ENCODE measurements at regions not wholly inside any gene's neighbourhood (a gene's known extent, or its start where the extent isn't known, plus 50 kb on each side); places are given as distances from the start of the nearest gene placed in this dataset.

DNA sequence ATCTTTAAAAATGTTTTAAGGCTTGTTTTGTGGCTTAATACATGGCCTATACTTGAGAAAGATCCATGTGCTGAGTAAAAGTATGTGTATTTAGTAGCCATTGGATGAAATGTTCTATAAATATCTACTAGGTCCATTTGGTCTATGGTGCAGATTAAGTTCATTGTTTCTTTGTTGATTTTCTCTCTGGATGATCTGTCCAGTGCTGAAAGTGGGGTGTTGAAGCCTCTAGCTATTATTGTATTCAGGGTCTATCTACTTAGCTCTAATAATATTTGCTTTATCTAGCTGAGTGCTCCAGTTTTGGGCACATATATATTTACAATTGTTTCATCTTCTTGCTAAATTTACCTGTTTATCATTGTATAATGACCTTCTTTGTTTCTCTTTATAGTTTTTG lies 272.2 kb upstream of the NR4A3 start:
- no peak for ATAC-seq
- H3K9me3 Mint-ChIP-seq: peaks cover 26% of the 10 kb centered on the region
- DNase-seq (ENCODE audit: low spot score): no peak
- ChIA-PET CTCF (interaction anchor here (1.0 kb wide), 1 partner anchor 31 kb away, joined by 3 read pairs; no protein-coding TSS in a partner anchor), POLR2A (no interaction called here)
- H3K4me1 Mint-ChIP-seq: no peaks in the 10 kb centered on the region
- H3K27ac Mint-ChIP-seq: no peak overlapping the region
- TF ChIP-seq ZNF396 (CRISPR knock-in tag; IDR thresholded peaks at IDR 0.05; ENCODE audit: borderline replicate concordance) (no peak), SOX15 (CRISPR knock-in tag; IDR thresholded peaks at IDR 0.05) (no peak), IRF2 (CRISPR knock-in tag; IDR thresholded peaks at IDR 0.05; ENCODE audit: borderline replicate concordance, low read depth) (no peak), SMAD3 (CRISPR knock-in tag; IDR thresholded peaks at IDR 0.05; ENCODE audit: borderline replicate concordance) (no peak), GRHL2 (CRISPR knock-in tag; IDR thresholded peaks at IDR 0.05; ENCODE audit: insufficient replicate concordance, severe bottlenecking) (no peak)
- no peaks in the 10 kb centered on the region for H3K36me3 Mint-ChIP-seq
- no peaks in the 10 kb centered on the region for H3K27me3 Mint-ChIP-seq (ENCODE audit: low read depth)
- no peak overlapping the region for H3K4me3 Mint-ChIP-seq

DNA sequence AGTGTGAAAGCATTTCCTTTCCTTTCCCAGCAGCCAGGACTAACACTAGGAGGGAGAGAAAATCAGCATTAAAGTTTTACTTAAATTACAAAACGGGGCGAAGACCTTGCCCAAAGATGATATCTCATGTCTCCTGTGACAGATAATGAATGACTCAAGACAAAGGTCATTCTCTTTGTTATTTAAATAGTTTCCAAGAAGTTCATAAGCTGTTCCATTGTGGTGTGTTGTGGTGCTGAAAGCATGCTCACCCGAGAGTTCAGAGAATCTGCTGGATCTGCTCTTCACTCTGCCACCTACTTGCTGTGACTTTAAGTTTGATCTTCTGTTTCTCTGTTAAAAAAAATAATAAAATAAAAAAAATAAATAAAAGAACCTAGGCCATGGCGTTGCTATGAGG lies 265.9 kb upstream of the NR4A3 start:
- ChIA-PET POLR2A (no interaction called here), CTCF (interaction anchor here (1.0 kb wide), 1 partner anchor 9 kb away, joined by 3 read pairs; no protein-coding TSS in a partner anchor)
- no peak for TF ChIP-seq KAT7 (CRISPR knock-in tag; IDR thresholded peaks at IDR 0.05; ENCODE audit: borderline replicate concordance)
- no peak for TF ChIP-seq FOXK1 (CRISPR knock-in tag; IDR thresholded peaks at IDR 0.05)
- TF ChIP-seq, protein P1, sequence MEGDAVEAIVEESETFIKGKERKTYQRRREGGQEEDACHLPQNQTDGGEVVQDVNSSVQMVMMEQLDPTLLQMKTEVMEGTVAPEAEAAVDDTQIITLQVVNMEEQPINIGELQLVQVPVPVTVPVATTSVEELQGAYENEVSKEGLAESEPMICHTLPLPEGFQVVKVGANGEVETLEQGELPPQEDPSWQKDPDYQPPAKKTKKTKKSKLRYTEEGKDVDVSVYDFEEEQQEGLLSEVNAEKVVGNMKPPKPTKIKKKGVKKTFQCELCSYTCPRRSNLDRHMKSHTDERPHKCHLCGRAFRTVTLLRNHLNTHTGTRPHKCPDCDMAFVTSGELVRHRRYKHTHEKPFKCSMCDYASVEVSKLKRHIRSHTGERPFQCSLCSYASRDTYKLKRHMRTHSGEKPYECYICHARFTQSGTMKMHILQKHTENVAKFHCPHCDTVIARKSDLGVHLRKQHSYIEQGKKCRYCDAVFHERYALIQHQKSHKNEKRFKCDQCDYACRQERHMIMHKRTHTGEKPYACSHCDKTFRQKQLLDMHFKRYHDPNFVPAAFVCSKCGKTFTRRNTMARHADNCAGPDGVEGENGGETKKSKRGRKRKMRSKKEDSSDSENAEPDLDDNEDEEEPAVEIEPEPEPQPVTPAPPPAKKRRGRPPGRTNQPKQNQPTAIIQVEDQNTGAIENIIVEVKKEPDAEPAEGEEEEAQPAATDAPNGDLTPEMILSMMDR (IDR thresholded peaks at IDR 0.05): no peak
- TF ChIP-seq, protein P2, sequence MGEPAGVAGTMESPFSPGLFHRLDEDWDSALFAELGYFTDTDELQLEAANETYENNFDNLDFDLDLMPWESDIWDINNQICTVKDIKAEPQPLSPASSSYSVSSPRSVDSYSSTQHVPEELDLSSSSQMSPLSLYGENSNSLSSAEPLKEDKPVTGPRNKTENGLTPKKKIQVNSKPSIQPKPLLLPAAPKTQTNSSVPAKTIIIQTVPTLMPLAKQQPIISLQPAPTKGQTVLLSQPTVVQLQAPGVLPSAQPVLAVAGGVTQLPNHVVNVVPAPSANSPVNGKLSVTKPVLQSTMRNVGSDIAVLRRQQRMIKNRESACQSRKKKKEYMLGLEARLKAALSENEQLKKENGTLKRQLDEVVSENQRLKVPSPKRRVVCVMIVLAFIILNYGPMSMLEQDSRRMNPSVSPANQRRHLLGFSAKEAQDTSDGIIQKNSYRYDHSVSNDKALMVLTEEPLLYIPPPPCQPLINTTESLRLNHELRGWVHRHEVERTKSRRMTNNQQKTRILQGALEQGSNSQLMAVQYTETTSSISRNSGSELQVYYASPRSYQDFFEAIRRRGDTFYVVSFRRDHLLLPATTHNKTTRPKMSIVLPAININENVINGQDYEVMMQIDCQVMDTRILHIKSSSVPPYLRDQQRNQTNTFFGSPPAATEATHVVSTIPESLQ (CRISPR knock-in tag; IDR thresholded peaks at IDR 0.05): no peak
- Mint-ChIP-seq H3K27ac (no peak overlapping the region), H3K36me3 (no peaks in the 10 kb centered on the region; the same call in 1 of the 2 replicates), H3K4me3 (no peak overlapping the region), H3K4me1 (peaks cover 5% of the 10 kb centered on the region; the same call in 1 of the 2 replicates), H3K9me3 (peaks cover 14% of the 10 kb centered on the region), H3K27me3 (ENCODE audit: low read depth) (no peaks in the 10 kb centered on the region)
- DNase-seq (ENCODE audit: low spot score) (no peak), ATAC-seq (no peak; the same call in 1 of the 2 replicates)

DNA sequence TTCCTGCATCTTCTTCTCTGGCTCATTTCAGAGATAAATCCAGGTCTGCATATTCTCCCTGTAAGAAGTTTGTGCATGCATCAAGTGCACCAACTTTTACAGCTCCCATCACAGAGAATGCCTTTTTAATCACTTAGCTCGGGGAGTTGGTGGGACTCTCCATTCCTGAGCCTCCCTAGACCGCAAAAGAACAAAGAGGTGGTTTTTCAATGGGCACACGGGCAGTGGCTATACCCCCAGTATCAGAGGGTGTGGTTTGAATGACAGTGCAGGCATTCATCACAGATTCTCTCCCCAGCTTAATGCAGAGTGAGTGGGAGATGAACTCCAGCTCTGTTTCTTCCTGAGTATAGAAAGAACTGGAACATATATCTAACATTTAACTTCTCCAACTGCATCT lies 264.7 kb upstream of the NR4A3 start:
- ChIA-PET CTCF (no interaction called here), POLR2A (no interaction called here)
- H3K9me3 Mint-ChIP-seq: peaks cover 9% of the 10 kb centered on the region

More for the DNA sequence above, 264.7 kb upstream of the NR4A3 start:
- Mint-ChIP-seq H3K36me3 (no peaks in the 10 kb centered on the region; the same call in 1 of the 2 replicates), H3K27ac (no peak overlapping the region), H3K27me3 (ENCODE audit: low read depth) (no peaks in the 10 kb centered on the region), H3K4me1 (peaks cover 5% of the 10 kb centered on the region; the same call in 1 of the 2 replicates), H3K4me3 (no peak overlapping the region)
- TF ChIP-seq, protein P3, sequence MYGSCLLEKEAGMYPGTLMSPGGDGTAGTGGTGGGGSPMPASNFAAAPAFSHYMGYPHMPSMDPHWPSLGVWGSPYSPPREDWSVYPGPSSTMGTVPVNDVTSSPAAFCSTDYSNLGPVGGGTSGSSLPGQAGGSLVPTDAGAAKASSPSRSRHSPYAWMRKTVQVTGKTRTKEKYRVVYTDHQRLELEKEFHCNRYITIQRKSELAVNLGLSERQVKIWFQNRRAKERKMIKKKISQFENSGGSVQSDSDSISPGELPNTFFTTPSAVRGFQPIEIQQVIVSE (CRISPR knock-in tag; IDR thresholded peaks at IDR 0.05; ENCODE audit: borderline replicate concordance): no peak
- TF ChIP-seq, protein P4, sequence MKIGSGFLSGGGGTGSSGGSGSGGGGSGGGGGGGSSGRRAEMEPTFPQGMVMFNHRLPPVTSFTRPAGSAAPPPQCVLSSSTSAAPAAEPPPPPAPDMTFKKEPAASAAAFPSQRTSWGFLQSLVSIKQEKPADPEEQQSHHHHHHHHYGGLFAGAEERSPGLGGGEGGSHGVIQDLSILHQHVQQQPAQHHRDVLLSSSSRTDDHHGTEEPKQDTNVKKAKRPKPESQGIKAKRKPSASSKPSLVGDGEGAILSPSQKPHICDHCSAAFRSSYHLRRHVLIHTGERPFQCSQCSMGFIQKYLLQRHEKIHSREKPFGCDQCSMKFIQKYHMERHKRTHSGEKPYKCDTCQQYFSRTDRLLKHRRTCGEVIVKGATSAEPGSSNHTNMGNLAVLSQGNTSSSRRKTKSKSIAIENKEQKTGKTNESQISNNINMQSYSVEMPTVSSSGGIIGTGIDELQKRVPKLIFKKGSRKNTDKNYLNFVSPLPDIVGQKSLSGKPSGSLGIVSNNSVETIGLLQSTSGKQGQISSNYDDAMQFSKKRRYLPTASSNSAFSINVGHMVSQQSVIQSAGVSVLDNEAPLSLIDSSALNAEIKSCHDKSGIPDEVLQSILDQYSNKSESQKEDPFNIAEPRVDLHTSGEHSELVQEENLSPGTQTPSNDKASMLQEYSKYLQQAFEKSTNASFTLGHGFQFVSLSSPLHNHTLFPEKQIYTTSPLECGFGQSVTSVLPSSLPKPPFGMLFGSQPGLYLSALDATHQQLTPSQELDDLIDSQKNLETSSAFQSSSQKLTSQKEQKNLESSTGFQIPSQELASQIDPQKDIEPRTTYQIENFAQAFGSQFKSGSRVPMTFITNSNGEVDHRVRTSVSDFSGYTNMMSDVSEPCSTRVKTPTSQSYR (CRISPR knock-in tag; IDR thresholded peaks at IDR 0.05): no peak
- no peak for TF ChIP-seq NR1H2 (CRISPR knock-in tag; IDR thresholded peaks at IDR 0.05)
- TF ChIP-seq, protein P5, sequence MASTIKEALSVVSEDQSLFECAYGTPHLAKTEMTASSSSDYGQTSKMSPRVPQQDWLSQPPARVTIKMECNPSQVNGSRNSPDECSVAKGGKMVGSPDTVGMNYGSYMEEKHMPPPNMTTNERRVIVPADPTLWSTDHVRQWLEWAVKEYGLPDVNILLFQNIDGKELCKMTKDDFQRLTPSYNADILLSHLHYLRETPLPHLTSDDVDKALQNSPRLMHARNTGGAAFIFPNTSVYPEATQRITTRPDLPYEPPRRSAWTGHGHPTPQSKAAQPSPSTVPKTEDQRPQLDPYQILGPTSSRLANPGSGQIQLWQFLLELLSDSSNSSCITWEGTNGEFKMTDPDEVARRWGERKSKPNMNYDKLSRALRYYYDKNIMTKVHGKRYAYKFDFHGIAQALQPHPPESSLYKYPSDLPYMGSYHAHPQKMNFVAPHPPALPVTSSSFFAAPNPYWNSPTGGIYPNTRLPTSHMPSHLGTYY (CRISPR knock-in tag; IDR thresholded peaks at IDR 0.05): no peak
- ATAC-seq: no peak
- no peak for DNase-seq (ENCODE audit: low spot score)

Data from WTC11 (cell line).